Activated T-cell treated with anti-CD3 and anti-CD28 coated beads, Interleukin-2, amount 50 U/mL, for 72 hours (primary cell): ENCODE measurements at regions not wholly inside any gene's neighbourhood (a gene's known extent, or its start where the extent isn't known, plus 50 kb on each side); places are given as distances from the start of the nearest gene placed in this dataset.

Source experiments
- ATAC-seq, 2 donors: fragments of 150-1000 bp; cut with Tn5 transposase; replicated peaks in 1 of 2; 2 replicates each; pipeline ENCODE4 v1.10.0; 2021; ENCODE audit warnings: moderate library complexity in 2 of 2, mild to moderate bottlenecking in 1 of 2
- DNase-seq, 2 donors: peaks; one replicate each; pipeline ENCODE4 v3.0.0; 2021 to 2022; ENCODE audit warnings: mixed read lengths in 1 of 2
- H3K27ac Mint-ChIP-seq: one replicate; pipeline ENCODE4 v1.8.0; 2022; ENCODE audit warnings: mild to moderate bottlenecking, moderate library complexity, mixed read lengths
- H3K27me3 Mint-ChIP-seq: one replicate; pipeline ENCODE4 v1.8.0; 2022; ENCODE audit warnings: low read depth, mixed read lengths
- H3K36me3 Mint-ChIP-seq, 2 donors: one replicate each; pipeline ENCODE4 v1.8.0; 2022; ENCODE audit warnings: mixed read lengths in 2 of 2, mild to moderate bottlenecking in 1 of 2; ENCODE audit not compliant: insufficient read depth in 2 of 2
- H3K4me1 Mint-ChIP-seq: one replicate; pipeline ENCODE4 v1.8.0; 2022; ENCODE audit warnings: low read depth, mixed read lengths
- H3K4me3 Mint-ChIP-seq, 2 donors: one replicate each; pipeline ENCODE4 v1.8.0; 2022; ENCODE audit warnings: mild to moderate bottlenecking in 2 of 2, mixed read lengths in 2 of 2, moderate library complexity in 2 of 2
- H3K9me3 Mint-ChIP-seq, 2 donors: one replicate each; pipeline ENCODE4 v1.8.0; 2022; ENCODE audit warnings: mixed read lengths in 2 of 2

DNA sequence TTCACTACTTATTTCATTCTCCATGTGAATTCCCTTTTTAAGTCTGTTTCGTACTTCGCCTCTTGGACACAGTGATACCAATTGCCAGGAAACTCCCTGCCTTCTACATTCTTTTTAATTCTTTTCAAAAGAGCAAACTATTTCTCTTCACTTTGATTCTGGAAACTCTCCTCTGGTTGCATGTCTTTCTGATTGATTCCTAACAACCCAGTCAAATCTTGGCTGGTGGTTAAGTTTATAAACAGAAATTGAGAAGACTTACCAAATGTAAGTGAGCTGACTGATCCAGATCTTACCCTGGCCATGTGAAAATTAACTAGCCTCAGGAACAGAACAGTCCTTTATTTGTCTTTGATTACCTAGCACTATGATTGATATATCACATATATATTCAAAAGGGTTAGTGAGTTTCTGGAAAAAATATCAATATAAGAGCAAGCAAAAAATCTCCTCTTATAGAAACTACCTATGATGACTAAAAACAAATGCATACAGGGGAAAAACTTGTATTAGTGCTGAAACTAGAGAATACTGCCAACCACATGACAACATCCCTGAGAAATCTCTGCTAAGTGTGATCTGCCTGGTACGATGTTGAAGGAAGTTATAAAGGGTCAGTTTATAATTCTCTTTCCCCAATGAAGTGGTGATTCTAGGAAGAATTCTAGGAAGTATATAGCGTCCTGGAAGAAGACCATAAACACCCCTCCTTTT lies 152.6 kb upstream of the HTR2A start:
- Mint-ChIP-seq H3K4me1 (no peaks in the 10 kb centered on the region), H3K4me3 (no peak overlapping the region), H3K27me3 (peaks cover 6% of the 10 kb centered on the region), H3K9me3 (peaks cover 0 to 4% of the 10 kb centered on the region in 2 donors), H3K36me3 (no peaks in the 10 kb centered on the region), H3K27ac (no peak overlapping the region)
- DNase-seq (no peak), ATAC-seq (no peak)

DNA sequence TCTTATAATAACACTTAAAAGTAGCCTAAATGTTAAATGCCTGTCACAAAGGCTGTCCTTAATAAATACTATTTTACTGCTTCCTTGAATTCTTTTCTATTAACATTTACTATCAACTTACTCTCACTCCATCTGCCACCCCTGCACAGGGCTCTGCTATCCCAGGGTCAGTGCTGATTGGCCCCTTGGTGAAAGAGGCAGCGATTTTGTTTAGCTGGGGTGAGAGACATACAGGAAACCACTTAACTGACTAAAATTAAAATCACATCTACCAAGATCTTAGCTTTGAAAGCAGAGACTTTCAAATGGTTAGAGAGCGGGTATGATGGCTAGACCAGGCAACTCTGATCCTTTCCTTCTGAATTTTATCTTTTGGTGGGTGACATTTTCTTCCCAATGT lies 149.9 kb upstream of the HTR2A start:
- ATAC-seq: no peak
- Mint-ChIP-seq H3K36me3 (no peaks in the 10 kb centered on the region), H3K4me3 (no peak overlapping the region), H3K27me3 (peaks cover 15% of the 10 kb centered on the region), H3K9me3 (peaks cover 0 to 4% of the 10 kb centered on the region in 2 donors), H3K27ac (no peak overlapping the region), H3K4me1 (no peaks in the 10 kb centered on the region)
- DNase-seq: no peak

DNA sequence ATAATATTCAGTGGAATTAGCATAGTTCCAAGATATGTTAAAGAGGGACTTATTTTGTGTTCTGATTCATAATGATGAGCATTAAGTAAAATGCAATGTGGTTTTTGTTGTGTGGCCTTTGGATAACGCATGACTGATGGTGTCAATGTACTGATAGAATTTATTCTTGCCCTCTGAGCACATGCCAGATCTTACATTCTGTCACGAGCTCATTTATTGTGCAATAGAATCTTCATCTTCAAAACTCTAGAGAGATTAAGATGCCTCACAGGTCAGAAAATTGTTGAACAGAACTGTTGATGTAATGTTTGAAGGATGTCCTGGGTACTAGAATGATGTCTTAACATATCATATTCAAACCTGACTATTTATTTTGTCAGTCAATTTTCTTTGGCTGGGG lies 148.0 kb upstream of the HTR2A start:
- H3K27ac Mint-ChIP-seq: no peak overlapping the region
- ATAC-seq: no peak
- no peaks in the 10 kb centered on the region for H3K36me3 Mint-ChIP-seq
- DNase-seq: no peak
- no peaks in the 10 kb centered on the region for H3K4me1 Mint-ChIP-seq
- H3K27me3 Mint-ChIP-seq: peaks cover 10% of the 10 kb centered on the region
- no peak overlapping the region for H3K4me3 Mint-ChIP-seq
- H3K9me3 Mint-ChIP-seq: no peaks in the 10 kb centered on the region

DNA sequence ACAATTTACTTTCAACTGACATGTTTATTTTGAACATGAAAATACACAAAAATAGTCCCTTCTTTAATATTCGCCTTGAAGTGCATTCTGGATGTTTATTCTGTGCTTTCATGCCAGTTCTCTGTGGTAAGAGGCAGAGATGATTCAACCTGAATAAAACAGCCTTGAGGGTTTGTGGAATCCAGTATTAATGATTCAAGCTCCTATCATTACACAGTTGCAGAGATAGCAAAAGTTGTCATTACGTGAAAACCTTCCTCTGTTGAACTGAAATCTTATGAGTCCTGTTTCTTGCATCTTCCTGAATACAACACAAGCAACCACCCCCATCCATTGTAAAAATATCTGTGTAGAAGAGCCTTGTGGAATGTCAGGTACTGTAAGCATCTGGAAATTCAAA lies 142.3 kb upstream of the HTR2A start:
- Mint-ChIP-seq H3K4me3 (no peak overlapping the region), H3K9me3 (no peaks in the 10 kb centered on the region), H3K36me3 (no peaks in the 10 kb centered on the region), H3K27ac (no peak overlapping the region), H3K27me3 (peaks cover 16% of the 10 kb centered on the region), H3K4me1 (no peaks in the 10 kb centered on the region)
- no peak for DNase-seq
- ATAC-seq: no peak

DNA sequence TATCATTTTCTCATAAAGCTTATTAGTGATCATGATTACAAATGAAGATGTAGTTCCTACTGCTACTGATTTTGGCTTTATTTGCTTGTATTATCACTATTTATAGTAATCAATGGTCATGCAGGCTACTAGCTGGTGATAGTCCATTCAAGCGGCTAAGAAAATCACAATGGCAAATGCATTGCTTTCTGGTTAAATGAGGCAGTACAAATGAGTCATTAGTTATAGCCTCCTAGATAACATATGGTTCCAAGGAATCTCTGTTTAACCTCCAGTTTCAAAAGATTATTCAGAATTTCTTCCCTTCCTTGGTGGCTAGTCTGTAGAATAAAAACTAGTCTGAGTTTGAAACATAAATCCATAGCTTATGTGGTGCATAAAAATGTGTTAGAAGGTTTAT lies 141.3 kb upstream of the HTR2A start:
- H3K4me1 Mint-ChIP-seq: no peaks in the 10 kb centered on the region
- no peak overlapping the region for H3K4me3 Mint-ChIP-seq
- ATAC-seq (no peak), DNase-seq (no peak)
- no peaks in the 10 kb centered on the region for H3K36me3 Mint-ChIP-seq
- no peak overlapping the region for H3K27ac Mint-ChIP-seq
- H3K27me3 Mint-ChIP-seq: peaks cover 10% of the 10 kb centered on the region
- no peaks in the 10 kb centered on the region for H3K9me3 Mint-ChIP-seq

DNA sequence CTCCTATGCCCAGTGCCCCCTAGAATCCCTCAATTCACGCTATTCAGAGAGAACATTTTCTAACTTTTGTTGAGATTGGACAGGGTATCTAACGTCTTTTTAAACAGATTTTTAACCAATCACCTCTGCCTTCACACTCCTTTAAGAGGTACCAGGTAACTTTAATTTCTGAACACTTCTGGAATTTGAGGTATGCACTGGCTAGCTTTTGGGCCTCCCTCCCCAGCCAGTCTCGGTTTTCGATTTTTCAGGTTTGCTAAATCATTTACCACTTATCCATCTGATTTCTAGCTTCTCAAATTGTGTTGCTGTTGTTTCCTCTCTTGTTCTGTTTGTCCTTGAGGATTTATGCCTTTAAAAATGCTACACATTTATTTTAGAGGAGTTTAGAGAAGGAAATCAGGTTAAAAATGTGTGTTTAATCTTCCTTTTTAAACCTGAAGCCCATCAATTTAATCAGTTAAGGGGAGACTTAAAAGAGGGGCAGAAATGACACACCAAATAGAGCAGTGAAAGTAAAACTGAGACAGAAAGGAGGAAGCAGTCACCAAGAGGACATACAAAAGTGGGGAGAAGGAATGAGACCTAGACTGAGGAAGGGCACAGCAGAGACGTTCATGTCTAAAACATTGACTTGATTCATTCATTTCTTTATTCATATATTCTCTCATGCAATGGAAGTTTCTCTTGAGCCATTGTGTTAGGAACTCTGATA lies 139.6 kb upstream of the HTR2A start:
- H3K4me1 Mint-ChIP-seq: no peaks in the 10 kb centered on the region
- peaks cover 10% of the 10 kb centered on the region for H3K27me3 Mint-ChIP-seq
- DNase-seq (no peak), ATAC-seq (no peak)
- no peak overlapping the region for H3K4me3 Mint-ChIP-seq
- H3K36me3 Mint-ChIP-seq: no peaks in the 10 kb centered on the region
- H3K9me3 Mint-ChIP-seq: no peaks in the 10 kb centered on the region
- no peak overlapping the region for H3K27ac Mint-ChIP-seq

DNA sequence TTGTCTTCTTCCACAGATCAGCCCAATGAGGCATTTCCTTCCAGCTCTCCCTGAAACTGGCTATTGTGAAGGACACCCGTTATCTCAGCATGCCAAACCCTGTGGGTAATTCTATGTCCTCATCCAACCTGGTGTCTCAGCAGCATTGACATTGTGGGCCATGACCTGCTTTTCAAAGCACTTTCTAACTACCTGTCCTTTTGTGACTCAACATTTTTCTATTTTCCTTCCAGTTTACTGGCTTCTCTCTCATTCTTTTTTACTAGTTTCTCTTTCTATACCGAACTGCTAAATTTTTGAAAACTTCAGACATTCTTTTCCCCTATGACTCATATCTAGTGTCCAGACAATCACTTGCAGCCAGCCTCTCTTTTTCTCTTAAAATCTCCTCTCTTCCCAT lies 136.4 kb upstream of the HTR2A start:
- Mint-ChIP-seq H3K27ac (no peak overlapping the region), H3K36me3 (no peaks in the 10 kb centered on the region), H3K4me3 (no peak overlapping the region), H3K4me1 (no peaks in the 10 kb centered on the region), H3K9me3 (no peaks in the 10 kb centered on the region), H3K27me3 (peaks cover 10% of the 10 kb centered on the region)
- ATAC-seq (no peak), DNase-seq (no peak)

DNA sequence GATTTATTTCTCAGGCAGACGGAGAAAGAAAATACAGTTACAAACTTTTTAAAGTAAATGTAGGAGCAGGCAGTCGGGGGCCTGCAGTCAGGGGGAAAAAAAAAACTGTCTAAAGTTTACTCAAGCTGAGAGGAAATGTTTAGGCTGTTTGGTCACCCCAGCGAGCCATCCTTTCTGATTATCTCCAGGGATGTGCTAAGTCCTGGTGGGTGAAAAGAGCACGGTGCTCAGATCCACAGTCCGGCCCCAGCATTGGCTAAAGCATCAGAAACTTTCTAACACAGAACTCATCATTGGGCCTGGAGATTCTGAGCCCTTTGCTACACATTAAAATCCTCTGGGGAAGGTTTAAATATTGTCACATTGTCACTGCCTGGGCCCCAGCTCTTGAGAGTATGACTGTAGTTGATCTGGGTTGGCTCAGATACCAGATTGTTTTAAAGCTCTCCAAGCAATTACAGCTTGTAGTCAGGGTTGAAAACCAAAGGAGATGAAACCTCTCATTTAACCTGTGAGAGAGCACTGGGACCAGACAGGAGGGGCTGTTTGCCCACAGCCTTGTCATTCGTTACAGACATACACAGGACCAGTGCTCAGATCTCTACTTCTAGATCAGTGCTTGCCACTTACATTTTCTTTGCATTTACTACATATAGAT lies 131.1 kb upstream of the HTR2A start:
- Mint-ChIP-seq H3K27me3 (no peaks in the 10 kb centered on the region), H3K9me3 (no peaks in the 10 kb centered on the region), H3K4me3 (no peak overlapping the region), H3K27ac (no peak overlapping the region), H3K4me1 (no peaks in the 10 kb centered on the region), H3K36me3 (no peaks in the 10 kb centered on the region)
- no peak for DNase-seq
- ATAC-seq: no peak

DNA sequence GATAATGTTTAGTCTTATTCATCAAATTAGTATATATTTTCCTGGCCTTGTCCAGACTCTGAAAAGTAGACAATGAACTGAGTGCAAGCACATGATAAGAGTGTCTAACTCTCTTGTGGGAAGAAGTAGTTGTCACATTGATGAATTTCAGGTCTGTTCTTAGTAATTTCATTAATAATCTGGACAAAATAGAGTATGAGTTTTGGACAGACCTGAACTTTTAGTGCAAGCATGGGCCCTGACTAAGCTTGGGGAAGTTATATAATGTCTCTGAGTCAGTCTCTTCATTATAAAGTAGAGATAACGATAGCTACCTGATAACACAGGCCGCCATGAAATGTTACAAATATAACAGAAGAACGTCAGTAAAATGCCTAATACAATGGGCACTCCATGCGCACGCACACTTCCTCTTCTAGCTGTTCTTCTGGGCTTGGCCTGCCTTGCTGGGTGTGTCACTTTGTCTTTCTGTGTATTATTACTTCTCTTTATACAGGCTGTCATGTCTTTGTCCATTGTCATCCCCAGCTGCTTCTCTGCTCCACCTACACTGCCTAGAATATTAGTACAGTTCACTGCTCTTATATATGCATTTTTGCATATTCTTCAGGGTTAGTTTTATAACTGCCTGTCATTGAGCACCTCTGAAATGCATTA lies 129.1 kb upstream of the HTR2A start:
- Mint-ChIP-seq H3K27me3 (no peaks in the 10 kb centered on the region), H3K4me1 (no peaks in the 10 kb centered on the region), H3K4me3 (no peak overlapping the region), H3K36me3 (peaks cover 0 to 2% of the 10 kb centered on the region in 2 donors), H3K9me3 (no peaks in the 10 kb centered on the region), H3K27ac (no peak overlapping the region)
- DNase-seq: no peak
- no peak for ATAC-seq

DNA sequence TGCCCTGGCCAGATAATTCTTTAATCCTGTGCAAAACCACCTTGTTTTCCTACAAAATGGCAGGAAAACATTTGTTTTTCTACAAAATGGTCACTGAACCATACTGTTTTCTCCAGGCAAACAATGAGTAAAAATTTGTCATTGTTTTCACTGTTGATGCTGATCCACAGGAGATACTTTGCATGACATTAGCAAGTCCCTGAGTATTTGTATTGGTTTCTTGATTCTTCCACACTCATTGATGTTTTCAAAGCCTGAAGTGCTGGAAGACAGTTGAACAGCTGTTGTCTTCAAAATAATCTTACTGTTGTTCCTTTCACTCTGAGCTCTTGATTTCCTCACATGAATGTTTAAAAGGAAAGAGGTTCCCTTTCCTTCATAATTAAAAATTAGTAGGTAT lies 123.1 kb upstream of the HTR2A start:
- ATAC-seq: no peak
- H3K27me3 Mint-ChIP-seq: no peaks in the 10 kb centered on the region
- H3K4me1 Mint-ChIP-seq: no peaks in the 10 kb centered on the region
- no peak overlapping the region for H3K27ac Mint-ChIP-seq
- peaks cover 0 to 2% of the 10 kb centered on the region in 2 donors for H3K9me3 Mint-ChIP-seq
- no peak overlapping the region for H3K4me3 Mint-ChIP-seq
- no peak for DNase-seq
- H3K36me3 Mint-ChIP-seq: peaks cover 0 to 2% of the 10 kb centered on the region in 2 donors

DNA sequence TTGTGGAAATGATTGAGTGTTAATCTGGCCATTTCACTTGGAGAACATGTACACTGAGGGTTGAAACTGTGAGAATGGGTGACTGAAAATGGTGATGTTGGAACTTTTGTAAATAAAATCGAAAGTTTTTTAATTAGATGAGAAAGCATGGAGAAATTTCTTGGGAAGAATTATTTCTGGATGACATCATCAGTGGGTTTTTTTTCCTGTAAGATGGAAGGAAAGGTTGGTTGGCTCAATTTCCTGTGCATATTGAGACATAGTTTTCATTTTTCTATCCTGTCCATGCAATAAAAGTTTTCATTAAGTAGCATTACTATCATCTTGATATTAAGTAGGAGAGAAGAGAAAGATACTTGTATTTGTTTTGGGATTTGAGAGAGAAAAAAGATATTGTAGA lies 120.6 kb upstream of the HTR2A start:
- Mint-ChIP-seq H3K4me1 (no peaks in the 10 kb centered on the region), H3K36me3 (peaks cover 0 to 2% of the 10 kb centered on the region in 2 donors), H3K27me3 (no peaks in the 10 kb centered on the region), H3K4me3 (no peak overlapping the region), H3K9me3 (peaks cover 0 to 2% of the 10 kb centered on the region in 2 donors), H3K27ac (no peak overlapping the region)
- ATAC-seq (no peak), DNase-seq (no peak)

DNA sequence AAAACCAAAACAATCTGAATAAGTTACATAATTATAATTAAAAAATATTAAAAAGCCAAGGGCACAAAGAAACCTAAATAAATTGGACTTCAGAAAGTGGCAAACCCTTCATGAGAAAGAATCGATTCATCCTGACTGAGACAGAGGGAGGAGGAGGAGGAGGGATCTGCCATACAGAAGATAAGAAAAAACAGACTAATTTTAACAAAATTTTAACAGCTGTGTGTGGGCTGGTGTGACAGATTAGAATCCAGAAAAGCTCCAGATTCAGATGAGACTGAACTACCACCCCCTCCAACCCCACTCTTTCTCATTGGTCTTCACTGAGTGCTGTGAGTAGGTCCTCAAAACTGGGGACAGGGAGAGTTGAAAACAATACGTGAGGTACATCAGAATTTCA lies 111.5 kb upstream of the HTR2A start:
- Mint-ChIP-seq H3K27ac (no peak overlapping the region), H3K4me1 (no peaks in the 10 kb centered on the region), H3K4me3 (no peak overlapping the region), H3K27me3 (no peaks in the 10 kb centered on the region), H3K36me3 (no peaks in the 10 kb centered on the region), H3K9me3 (no peaks in the 10 kb centered on the region)
- DNase-seq: no peak
- ATAC-seq: no peak

DNA sequence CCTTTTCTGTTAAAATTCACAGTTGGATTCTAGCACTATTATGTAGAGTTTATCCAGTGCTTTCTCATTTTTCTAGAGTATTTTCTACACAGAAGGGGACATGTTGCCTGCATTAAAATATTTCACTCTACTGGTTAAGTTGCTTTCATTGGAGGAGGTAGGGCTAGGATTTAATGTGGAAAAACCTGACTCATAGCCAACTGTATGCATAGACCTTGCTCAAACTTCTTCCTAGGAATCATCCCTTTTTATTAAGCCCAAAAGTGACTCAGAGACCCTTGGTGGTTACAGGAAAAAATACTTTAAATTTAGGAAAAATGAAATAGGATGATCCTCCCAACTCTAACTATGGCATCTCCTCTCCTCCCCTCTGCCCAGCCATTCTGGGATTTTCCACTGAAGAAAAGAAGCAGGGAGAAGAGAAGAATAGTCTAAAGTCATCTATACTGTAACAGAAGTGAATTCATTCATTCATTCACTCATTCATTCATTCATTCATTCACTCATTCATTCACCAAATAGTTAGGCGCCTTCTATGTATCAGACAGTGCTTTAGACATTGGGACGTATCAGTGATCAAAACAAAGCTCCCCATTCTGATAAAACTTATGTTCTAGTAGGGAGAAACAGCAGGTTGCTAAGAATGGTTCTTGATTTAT lies 109.0 kb upstream of the HTR2A start:
- Mint-ChIP-seq H3K27ac (no peak overlapping the region), H3K27me3 (no peaks in the 10 kb centered on the region), H3K4me1 (no peaks in the 10 kb centered on the region), H3K4me3 (no peak overlapping the region), H3K36me3 (no peaks in the 10 kb centered on the region), H3K9me3 (no peaks in the 10 kb centered on the region)
- no peak for DNase-seq
- no peak for ATAC-seq
